ENCODE measurements at regions not wholly inside any gene's neighbourhood (a gene's known extent, or its start where the extent isn't known, plus 50 kb on each side); places are given as distances from the start of the nearest gene placed in this dataset.

GRCh38 chr7:19480383-19480782 lies 228.5 kb downstream of the POLR1F start:
- TF ChIP-seq FOXP1 (CRISPR knock-in tag; IDR thresholded peaks at IDR 0.05; ENCODE audit: borderline replicate concordance) (no peak), GTF2I (CRISPR knock-in tag; conservative IDR thresholded peaks at IDR 0.05) (no peak), ZSCAN18 (CRISPR knock-in tag; IDR thresholded peaks at IDR 0.05) (no peak), CTCF (IDR thresholded peaks at IDR 0.05) (no peak), ARID4B (CRISPR knock-in tag; IDR thresholded peaks at IDR 0.05; ENCODE audit: borderline replicate concordance) (no peak)
